ENCODE measurements at regions not wholly inside any gene's neighbourhood (a gene's known extent, or its start where the extent isn't known, plus 50 kb on each side); places are given as distances from the start of the nearest gene placed in this dataset.

DNA sequence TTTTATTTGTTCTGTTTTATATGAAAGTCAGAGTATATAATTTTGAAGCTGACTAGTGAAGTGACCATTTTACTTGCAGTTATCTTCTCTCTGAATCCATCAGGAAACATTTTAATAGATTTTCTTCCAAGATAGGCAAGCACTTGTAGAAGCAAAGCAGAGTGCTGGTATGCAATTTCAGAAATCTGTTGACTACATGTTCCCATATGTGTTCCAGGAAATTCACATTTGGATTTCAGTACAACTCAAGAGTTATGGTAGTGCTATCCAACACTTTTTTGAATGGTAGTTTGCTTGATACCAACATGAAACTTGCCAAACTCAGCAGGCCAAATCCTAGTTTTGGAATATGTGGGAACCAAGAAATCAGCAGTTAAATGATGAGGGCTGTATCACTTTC is 94.0 kb downstream of the CENPW start:
- TF ChIP-seq POLR2A (IDR thresholded peaks at IDR 0.05) = no peak
- TF ChIP-seq, protein P1, sequence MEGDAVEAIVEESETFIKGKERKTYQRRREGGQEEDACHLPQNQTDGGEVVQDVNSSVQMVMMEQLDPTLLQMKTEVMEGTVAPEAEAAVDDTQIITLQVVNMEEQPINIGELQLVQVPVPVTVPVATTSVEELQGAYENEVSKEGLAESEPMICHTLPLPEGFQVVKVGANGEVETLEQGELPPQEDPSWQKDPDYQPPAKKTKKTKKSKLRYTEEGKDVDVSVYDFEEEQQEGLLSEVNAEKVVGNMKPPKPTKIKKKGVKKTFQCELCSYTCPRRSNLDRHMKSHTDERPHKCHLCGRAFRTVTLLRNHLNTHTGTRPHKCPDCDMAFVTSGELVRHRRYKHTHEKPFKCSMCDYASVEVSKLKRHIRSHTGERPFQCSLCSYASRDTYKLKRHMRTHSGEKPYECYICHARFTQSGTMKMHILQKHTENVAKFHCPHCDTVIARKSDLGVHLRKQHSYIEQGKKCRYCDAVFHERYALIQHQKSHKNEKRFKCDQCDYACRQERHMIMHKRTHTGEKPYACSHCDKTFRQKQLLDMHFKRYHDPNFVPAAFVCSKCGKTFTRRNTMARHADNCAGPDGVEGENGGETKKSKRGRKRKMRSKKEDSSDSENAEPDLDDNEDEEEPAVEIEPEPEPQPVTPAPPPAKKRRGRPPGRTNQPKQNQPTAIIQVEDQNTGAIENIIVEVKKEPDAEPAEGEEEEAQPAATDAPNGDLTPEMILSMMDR (IDR thresholded peaks at IDR 0.05) = no peak

All from esophagus squamous epithelium (tissue), 4 donors.